ENCODE measurements at regions not wholly inside any gene's neighbourhood (a gene's known extent, or its start where the extent isn't known, plus 50 kb on each side); places are given as distances from the start of the nearest gene placed in this dataset.

- no peak for DNase-seq
These were observed 240.9 kb downstream of the SYK start for GRCh38 chr9:91042541-91042940.

DNA sequence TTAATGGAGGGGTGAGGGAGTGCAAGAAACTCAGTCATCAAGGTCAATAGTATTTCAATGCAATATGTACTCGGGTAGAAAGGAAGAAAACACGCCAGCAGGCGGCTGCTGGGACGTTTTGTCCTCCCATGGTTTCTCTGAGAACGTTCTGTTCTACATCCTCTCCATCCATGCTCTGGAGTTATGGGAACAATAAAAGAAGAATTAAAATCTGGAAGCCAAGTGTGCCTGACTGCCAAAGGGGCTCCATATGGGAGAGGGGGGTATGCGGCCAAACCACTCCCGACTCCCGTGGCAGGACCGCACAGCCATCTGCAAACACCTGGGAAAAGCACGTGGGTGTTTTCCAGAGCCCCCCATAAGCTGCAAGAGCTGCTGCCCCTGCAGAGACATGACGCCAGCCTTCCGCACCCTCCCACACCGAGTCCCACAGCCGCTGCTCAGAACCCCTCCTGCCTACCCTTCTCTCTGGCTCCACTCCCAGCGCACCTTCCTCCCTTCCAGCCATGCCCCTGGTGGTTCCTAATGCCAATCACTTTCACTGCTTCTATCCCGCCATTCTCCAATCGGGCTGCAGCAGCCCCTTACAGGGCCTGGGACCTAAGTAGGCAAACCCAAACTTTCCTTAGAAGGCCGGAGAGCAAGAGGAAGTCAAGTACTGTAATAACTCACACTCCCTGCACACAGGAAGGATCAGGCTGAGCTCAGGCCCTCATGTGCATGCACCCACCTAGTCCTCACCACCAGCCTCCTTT lies 241.6 kb downstream of the SYK start:
- no peak for DNase-seq

GRCh38 chr9:91043811-91044175 lies 242.2 kb downstream of the SYK start:
- no peak for DNase-seq

DNA sequence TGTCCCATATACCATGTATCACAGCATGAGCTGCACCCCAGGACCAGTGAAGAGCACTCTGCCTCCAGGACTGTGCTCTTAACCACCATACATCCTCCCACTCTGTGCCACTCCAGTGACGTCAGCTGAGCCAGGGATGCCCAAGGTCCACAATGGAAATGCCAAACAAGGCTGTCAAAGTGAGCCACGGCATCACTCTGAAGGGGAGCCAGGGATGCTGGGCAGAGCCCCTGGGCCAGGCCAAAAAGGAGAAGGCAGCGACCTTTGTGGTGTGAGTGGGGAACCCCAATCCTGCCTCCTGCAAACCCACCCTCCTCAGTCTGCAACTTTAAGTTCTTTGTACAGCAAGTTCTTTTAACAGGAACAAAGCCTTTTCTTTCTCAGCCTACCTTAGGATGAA lies 242.7 kb downstream of the SYK start:
- no peak for DNase-seq

DNA sequence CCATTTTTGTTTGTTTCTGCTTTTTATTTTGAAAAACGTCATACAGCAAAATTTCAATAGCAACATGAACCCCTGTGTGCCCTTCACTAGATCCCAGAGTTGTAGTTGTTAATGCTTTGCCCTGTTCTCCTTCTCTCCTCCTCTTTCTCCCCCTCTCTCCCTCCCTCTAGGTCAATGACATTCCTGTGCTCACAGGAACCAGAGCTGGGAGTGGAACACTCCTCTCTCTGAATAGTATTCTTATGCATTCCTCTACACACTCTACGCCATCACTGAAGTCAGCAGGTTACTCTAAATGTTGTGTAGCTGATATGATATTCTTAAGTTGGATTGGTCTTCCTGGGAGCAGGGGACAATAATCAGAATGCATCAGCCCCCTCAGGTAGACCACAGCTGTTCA lies 243.4 kb downstream of the SYK start:
- DNase-seq: no peak

GRCh38 chr9:91047529-91047928 lies 245.9 kb downstream of the SYK start:
- no peak for DNase-seq

GRCh38 chr9:91047993-91048607 lies 246.5 kb downstream of the SYK start:
- DNase-seq: no peak

DNA sequence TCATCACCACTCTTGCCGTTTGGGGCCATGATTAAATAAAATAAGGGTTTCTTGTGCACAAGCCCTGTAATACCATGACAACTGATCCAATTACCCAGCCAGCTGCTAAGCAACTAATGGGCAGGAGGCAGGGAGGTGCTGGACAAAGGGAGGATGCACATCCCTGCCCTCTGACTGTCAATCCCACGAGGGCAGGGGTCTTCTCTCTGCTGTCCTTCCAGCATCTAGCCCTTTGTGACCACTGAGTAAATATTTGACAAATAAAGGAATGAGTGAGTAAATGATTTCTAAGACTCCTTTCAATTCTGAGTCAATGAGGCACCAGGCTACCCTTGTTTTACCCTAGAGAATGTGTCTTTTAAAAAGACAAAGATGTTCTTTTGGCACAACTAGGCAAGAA lies 247.1 kb downstream of the SYK start:
- no peak for DNase-seq

DNA sequence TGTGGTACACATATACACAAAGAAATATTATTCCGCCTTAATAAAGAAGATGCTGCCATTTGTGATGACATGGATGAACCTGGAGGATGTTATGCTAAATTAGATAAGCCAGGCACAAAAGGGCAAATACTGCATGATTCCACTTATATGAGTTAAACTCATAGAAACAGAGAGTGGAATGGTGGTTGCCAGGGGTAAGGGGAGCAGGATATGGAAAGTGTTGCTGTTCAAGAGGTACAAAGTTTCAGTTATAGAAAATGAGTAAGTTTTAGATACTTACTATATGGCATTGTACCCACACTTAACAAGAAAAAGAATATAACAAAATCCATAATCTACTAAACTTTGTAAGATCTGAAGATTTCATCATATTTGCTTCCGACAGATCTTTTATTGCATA lies 252.2 kb downstream of the SYK start:
- DNase-seq: no peak

GRCh38 chr9:91055845-91056244 lies 254.2 kb downstream of the SYK start:
- DNase-seq: no peak

DNA sequence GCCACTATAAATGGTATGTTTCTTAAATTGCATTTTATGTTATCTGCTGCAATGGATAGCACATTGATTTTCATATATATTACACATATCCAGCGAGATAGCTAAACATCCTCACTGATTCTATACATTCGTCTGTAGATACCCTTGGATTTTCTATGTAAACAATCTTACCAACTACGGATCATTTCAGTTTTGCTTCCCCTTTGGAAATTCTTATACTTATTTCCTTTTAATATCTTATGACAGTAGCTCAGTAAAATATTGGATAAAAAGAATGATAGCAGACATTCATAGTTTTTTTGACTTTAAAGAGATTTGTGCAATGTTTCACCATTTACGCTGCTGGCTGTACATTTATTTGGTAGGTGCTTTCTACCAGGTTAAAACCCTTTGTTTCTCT lies 254.9 kb downstream of the SYK start:
- no peak for DNase-seq

- no peak for DNase-seq
These were observed 255.3 kb downstream of the SYK start for GRCh38 chr9:91056917-91057316.

DNA sequence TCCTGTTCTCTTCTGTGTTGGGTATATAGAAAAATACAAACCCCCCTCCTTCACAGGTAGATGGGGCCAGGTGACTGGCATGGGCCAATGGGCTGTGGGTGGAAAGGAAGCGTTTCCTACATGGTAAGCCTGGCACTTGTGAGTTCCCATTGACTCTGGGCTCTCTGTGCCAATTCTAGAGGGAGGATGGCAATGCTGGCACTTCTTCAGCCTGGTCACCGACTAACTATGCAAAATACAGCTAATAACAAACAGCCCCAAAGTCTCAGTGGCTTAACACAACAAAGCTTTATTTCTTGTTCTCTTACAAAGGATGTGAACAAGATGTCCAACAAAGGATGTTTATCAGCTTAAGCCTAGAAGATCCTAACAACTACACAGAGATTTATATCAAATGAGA lies 258.1 kb downstream of the SYK start:
- no peak for DNase-seq

DNA sequence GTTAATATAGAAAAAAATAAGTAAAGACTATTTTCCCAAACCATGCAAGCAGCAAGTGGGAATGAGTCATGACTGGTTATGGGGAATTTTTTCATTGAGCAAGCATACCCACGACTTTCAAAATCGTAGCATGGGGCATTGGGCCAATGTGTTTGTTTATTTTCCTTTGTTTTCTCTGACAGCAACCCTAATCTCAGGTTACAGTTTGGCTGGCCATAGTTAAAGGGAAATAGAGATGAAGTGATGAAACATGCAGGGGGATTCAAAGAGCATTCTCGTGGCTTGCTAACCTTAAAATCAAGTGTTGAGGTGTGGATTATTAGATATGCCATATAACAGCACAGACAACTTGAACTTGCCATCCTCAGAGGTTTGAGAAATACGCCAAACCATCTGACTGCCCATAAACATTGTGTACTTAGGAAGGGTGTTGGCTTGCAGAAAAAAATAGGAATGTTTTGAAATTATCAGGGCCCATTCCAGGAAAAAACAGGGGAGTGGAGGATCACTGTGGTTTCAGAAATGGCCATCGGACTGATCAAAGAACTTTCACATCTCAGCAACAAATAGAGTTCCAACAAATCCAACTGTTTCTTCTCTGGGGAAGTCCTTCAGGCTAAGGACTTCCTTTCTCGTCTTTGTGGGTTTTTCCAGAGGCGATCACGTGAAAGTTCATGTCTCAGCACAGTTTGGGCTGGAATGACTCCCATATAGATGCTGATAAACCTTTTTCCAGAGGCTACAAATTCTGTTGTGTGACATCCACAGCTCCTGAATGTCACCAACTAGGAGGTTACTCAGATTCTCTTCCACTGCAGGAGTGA lies 259.1 kb downstream of the SYK start:
- DNase-seq: no peak

DNA sequence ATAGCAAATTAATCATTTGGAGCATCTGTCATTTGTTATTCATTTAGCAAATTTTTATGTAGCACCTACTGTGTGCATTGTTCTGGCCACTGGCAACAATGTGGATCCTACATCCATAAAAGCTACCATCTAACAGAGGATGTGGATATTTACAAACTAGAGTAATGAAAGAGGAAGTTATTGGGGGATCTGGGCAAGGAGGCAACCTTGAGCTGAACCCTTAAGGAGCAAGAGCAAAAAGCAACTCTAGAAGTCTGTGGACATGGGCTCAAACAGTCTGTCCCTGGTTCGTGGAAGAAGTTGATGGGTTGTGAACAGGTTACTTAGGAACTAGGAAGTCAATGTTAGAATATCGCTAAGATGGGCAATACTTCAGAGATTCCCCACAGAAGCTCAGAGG lies 259.9 kb downstream of the SYK start:
- no peak for DNase-seq

GRCh38 chr9:91062281-91062680 lies 260.7 kb downstream of the SYK start:
- DNase-seq: no peak

GRCh38 chr9:91063471-91063870 lies 261.9 kb downstream of the SYK start:
- DNase-seq: no peak

GRCh38 chr9:91065231-91066041 lies 263.8 kb downstream of the SYK start:
- no peak for DNase-seq

- no peak for DNase-seq
These were observed 264.4 kb downstream of the SYK start for GRCh38 chr9:91066042-91066415.

- no peak for DNase-seq
These were observed 265.2 kb downstream of the SYK start for GRCh38 chr9:91066856-91067255.

DNA sequence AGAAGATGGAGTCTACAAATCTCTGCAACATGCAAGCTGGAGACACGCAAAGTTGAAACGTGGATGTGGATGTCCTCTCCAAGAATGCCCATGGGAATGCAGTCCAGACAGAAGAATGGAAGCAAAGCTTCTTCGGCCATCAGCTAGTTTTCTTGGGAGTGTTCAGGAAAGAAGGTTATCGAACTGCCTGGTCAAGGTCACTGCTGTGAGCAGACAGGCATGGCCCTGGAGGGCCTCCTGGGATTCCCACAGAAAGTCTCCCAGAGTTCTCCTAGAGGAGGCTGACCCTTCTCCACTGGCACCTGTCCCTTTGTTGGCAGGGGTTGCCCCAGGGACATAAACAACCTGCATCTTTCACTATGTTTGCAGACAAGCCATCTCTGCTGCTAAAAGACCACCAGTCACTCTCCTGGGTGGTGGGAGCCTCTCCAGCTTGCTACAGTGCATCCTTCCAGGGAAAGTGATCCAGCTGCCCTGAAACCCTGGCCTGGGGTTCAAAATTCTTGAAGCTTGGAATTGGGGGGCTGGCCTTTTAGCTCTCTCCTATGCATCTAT lies 265.8 kb downstream of the SYK start:
- no peak for DNase-seq

DNA sequence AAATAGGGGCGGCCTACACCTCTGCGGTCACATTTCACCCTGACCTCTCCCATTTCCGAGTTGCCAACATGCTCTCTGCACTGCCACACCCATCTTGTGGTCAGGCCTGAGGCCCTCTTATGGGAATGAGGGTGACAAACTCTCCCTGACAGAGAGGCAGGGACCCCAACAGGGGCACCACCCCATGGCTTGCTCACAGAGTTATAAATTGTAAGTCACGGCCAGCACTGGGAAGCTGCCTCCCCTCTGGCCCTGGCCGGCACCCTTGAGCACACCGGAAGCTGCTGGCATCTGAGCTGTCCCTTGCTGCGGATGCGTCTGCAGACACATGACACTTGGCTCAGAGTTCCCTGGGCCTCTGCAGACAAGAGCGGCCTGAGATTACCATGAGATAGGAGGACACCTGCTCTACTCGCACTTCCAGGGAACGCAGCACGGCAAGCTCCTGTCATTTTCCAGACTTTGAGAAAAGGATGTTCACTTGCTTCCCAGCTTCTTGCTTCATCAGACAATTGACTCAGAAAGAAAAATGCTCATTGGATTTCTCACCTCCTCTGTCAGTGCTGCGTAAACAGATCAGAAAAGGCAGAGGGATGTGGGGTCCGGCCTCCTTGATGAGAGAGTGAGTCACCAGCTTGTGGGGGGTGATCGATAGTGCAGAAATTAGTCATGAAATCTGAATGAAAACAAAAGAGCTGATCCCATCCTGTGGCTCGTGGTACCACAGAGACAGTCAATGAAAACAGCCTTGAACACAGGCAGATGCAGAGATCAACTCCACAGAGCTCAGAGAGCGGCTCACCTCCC lies 269.8 kb downstream of the SYK start:
- DNase-seq: no peak

All from NCI-H1694 (cell line).